GM20000 (cell line): ENCODE measurements at regions not wholly inside any gene's neighbourhood (a gene's known extent, or its start where the extent isn't known, plus 50 kb on each side); places are given as distances from the start of the nearest gene placed in this dataset.

Source experiments
- DNase-seq: peaks from one replicate; pipeline ENCODE4 v3.0.0; 2012; ENCODE audit warnings: low spot score
- CTCF ChIP-seq: IDR thresholded peaks from 2 replicates; pipeline ENCODE4 v1.5.1; 2012; ENCODE audit warnings: mild to moderate bottlenecking, control low read depth; ENCODE audit errors: extremely low read depth, missing control alignments

- no peak for DNase-seq
- no peak for TF ChIP-seq CTCF
Measured at GRCh38 chr10:78383378-78384048, 349.9 kb downstream of the RPS24 start.

GRCh38 chr10:78384049-78384431, 350.4 kb downstream of the RPS24 start:
- no peak for DNase-seq
- no peak for TF ChIP-seq CTCF

GRCh38 chr10:78385599-78385998, 351.9 kb downstream of the RPS24 start:
- TF ChIP-seq CTCF, result no peak
- DNase-seq, result no peak

GRCh38 chr10:78386509-78386908, 352.8 kb downstream of the RPS24 start:
- no peak for TF ChIP-seq CTCF
- DNase-seq, result no peak

- no peak for DNase-seq
- no peak for TF ChIP-seq CTCF
Measured at GRCh38 chr10:78388331-78389050, 354.8 kb downstream of the RPS24 start.

- DNase-seq, result no peak
- TF ChIP-seq CTCF, result no peak
Measured at GRCh38 chr10:78389419-78389818, 355.8 kb downstream of the RPS24 start.

GRCh38 chr10:78390051-78390450, 356.4 kb downstream of the RPS24 start:
- TF ChIP-seq CTCF, result no peak
- DNase-seq, result no peak
